Heart right ventricle (tissue), 16 donors: ENCODE measurements at regions not wholly inside any gene's neighbourhood (a gene's known extent, or its start where the extent isn't known, plus 50 kb on each side); places are given as distances from the start of the nearest gene placed in this dataset.

Experiments
- ATAC-seq, 8 donors: fragments of 200-7000 bp; cut with Tn5 transposase; one replicate each; pipeline ENCODE4 v1.9.1; 2020; ENCODE audit warnings: mild to moderate bottlenecking in 8 of 8, moderate library complexity in 8 of 8, moderate number of reproducible peaks in 1 of 8
- DNase-seq, 2 donors: peaks; one replicate each; pipeline ENCODE4 v3.0.0-alpha.2; 2020
- H3K27ac ChIP-seq, 10 donors: fragments of 200-600 bp; sonication (generic) in 2 of 10; one replicate each; pipeline versions ENCODE4 v1.5.0 to v1.8.0; 2020 to 2022; ENCODE audit warnings: mild to moderate bottlenecking in 3 of 10
- H3K27me3 ChIP-seq, 7 donors: fragments of 200-600 bp; one replicate each; pipeline ENCODE4 v1.8.0; 2021 to 2022; ENCODE audit warnings: mild to moderate bottlenecking in 2 of 7
- H3K36me3 ChIP-seq, 9 donors: fragments of 200-600 bp; sonication (generic) in 1 of 9; one replicate each; pipeline versions ENCODE4 v1.5.0 to v1.8.0; 2020 to 2022; ENCODE audit warnings: mild to moderate bottlenecking in 2 of 9
- H3K4me1 ChIP-seq, 9 donors: fragments of 200-600 bp; sonication (generic) in 1 of 9; one replicate each; pipeline versions ENCODE4 v1.5.0 to v1.8.0; 2020 to 2022; ENCODE audit warnings: mild to moderate bottlenecking in 4 of 9
- H3K4me3 ChIP-seq, 10 donors: fragments of 200-600 bp; sonication (generic) in 2 of 10; one replicate each; pipeline versions ENCODE4 v1.5.0 to v1.8.0; 2020 to 2022; ENCODE audit warnings: mild to moderate bottlenecking in 7 of 10, moderate library complexity in 2 of 10
- H3K9me3 ChIP-seq, 11 donors: fragments of 200-600 bp in 10 of 11; sonication (generic) in 2 of 11; one replicate each; pipeline versions ENCODE4 v1.5.0 to v1.8.0; 2013 to 2022; ENCODE audit warnings: mild to moderate bottlenecking in 2 of 11, control low read depth in 1 of 11, moderate library complexity in 1 of 11
- WGBS, 2 donors: extraction: QIAGEN DNeasy Blood & Tissue Kit; methylation state at CpG; one replicate each; pipeline ENCODE4 v1.1.7; 2013; ENCODE audit warnings: inconsistent platforms in 1 of 2; 5-methylcytosine and 5-hydroxymethylcytosine counted together
- intact Hi-C, 10 donors: fragments of 100-400 bp; cut with DNase I; formaldehyde crosslinking; loops; one replicate each; pipeline versions ENCODE4 v1.11.1 to v1.14.2; 2022
- TF ChIP-seq, protein P1 (sequence below), 9 donors: fragments of 200-600 bp; sonication (generic) in 2 of 9; IDR thresholded peaks; one replicate each; pipeline versions ENCODE4 v1.5.0 to v1.8.0; 2021 to 2022; ENCODE audit warnings: antibody characterized with exemption in 9 of 9, mild to moderate bottlenecking in 5 of 9, moderate library complexity in 1 of 9
- donor health status: Arrhythmogenic right ventricular cardiomyopathy.
- donor health status: ischemic (EF 13 %, LVEDD 7.1; RV severe dilation, severe dysfunction).
- donor health status: healthy with polysubstance abuse.
- donor health status: DM: no; HTN: yes; CAD: no.
- donor health status: DM: no; HTN: no; CAD: no.
- donor health status: ischemic (EF 25% LVEDD 6.9; RV normal size, moderate dysfunction).
- donor health status: ischemic (EF 25% LVEDD 5.7; RV mildly dilated, moderate dysfunction).
- donor health status: healthy.
- donor health status: DM: yes; HTN: yes; CAD: no.
- donor health status: Ischemic cardiomyopathy.
- donor health status: ischemic (EF 35%, LVEDD 5.7; RV mildly dilated, moderate dysfunction).
- donor health status: nonischemic (EF 11% LVEDD 7.7; RV severe dilation, severe dysfunction).
- donor health status: DM: yes; HTN: yes; CAD: no.
- donor health status: PGD.
- donor health status: ischemic (EF 29% LVEDD 5.4; RV normal size, mild dysfunction).
- donor health status: nonischemic (EF 23%, LVEDD 6.1; RV moderate dilation, normal function).

DNA sequence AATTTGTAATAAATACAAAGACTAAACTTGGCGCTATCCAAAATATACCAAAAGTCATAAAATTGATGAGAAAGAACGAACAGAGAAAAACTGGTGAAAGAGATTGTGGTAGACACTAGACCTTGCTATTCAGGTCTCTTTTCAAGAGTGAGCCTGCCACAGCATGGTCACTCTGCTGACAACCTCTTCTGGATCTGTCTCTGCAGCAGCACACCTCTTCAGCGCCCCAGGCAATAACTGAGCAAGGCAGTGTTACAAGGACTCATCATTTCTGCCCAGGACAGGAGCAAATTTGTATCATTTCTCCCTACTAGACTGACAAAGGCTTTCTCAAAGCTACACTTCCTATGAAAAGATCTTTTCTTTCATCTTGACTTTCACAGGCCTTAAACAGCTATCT lies 976.0 kb downstream of the DNAJB9 start:
- Histone ChIP-seq H3K9me3 (no peaks in the 10 kb centered on the region), H3K27me3 (no peaks in the 10 kb centered on the region), H3K4me3 (no peak overlapping the region), H3K4me1 (no peaks in the 10 kb centered on the region), H3K36me3 (no peaks in the 10 kb centered on the region), H3K27ac (no peak overlapping the region)
- 52 to 54% methylated on average over 3 of the region's 3 CpGs for WGBS, 2 donors
- TF ChIP-seq, protein P1, sequence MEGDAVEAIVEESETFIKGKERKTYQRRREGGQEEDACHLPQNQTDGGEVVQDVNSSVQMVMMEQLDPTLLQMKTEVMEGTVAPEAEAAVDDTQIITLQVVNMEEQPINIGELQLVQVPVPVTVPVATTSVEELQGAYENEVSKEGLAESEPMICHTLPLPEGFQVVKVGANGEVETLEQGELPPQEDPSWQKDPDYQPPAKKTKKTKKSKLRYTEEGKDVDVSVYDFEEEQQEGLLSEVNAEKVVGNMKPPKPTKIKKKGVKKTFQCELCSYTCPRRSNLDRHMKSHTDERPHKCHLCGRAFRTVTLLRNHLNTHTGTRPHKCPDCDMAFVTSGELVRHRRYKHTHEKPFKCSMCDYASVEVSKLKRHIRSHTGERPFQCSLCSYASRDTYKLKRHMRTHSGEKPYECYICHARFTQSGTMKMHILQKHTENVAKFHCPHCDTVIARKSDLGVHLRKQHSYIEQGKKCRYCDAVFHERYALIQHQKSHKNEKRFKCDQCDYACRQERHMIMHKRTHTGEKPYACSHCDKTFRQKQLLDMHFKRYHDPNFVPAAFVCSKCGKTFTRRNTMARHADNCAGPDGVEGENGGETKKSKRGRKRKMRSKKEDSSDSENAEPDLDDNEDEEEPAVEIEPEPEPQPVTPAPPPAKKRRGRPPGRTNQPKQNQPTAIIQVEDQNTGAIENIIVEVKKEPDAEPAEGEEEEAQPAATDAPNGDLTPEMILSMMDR (IDR thresholded peaks at IDR 0.05) = no peak
- intact Hi-C loops = no loop called here
- DNase-seq (no peak), ATAC-seq (no peak)

DNA sequence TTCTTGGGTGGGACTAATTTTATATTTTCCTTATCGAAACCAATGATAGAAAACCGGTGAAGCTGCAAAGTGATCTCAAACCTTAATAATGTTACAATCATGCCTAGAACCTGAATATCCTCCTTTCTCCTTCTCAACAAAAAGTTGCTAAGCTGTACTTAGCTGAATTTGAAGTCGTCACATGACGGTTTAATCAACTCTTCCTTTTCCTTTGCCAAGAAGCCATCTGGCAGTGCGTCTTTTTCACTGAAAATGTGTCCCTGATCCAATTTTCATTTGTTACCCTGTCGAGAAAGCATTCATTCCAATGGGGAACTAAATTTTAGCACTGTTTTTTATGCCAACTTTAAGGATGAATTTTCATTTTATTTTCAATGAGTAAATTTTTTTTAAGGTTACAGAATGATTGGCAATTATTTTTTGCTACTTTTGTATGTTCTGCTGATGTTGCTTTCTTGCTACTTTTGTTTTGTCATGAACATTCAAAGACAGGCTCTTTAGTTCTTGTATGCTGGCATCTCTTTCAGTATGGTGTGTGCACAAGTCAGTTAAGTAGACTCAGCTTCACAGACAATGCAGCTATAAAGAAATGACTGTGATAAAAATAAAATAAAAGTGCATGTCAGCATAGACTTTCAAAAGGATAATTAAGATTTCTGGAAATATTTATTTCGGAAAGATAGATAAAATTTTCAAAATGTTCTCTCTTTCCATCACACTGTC lies 980.0 kb downstream of the DNAJB9 start:
- Histone ChIP-seq H3K27me3 (no peaks in the 10 kb centered on the region), H3K4me3 (peak overlapping the region in 6 of 10 donors; percentile 7 to 25 (median 15)), H3K27ac (peak overlapping the region in 1 of 10 donors; percentile 2), H3K4me1 (no peaks in the 10 kb centered on the region), H3K9me3 (peaks cover 0 to 17% (median 0%) of the 10 kb centered on the region in 11 donors), H3K36me3 (no peaks in the 10 kb centered on the region)
- WGBS, 2 donors = 34 to 37% methylated on average over 7 of the region's 7 CpGs
- peak in 1 of 2 donors; percentile 7 for DNase-seq
- intact Hi-C loops = no loop called here
- TF ChIP-seq, protein P1 (IDR thresholded peaks at IDR 0.05) = no peak
- peak in 4 of 8 donors; percentile 37 to 74 (median 42) for ATAC-seq

DNA sequence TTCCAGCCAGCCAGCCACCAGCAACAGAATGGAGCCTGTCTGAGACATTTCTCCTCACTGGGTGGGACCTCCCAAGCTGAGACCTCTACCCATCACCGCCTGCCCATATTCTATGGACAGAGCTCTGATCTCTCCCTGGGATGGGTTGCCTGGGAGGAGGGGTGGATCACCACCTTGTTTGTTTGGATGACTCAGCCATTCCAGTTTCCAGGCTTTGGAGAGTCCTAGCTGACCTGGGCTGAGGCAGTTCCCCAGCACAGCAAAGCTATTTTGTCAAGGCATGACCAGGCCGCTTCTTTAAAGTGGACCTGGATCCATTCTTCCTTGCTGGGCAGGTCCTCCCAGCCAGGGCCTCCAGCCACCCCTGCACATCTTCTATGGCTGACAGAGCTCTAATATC lies 982.3 kb downstream of the DNAJB9 start:
- no peaks in the 10 kb centered on the region for H3K36me3 ChIP-seq
- H3K27me3 ChIP-seq = no peaks in the 10 kb centered on the region
- WGBS, 2 donors = 94 to 100% methylated on average over 2 of the region's 2 CpGs
- intact Hi-C loops = no loop called here
- H3K4me1 ChIP-seq = no peaks in the 10 kb centered on the region
- no peak overlapping the region for H3K27ac ChIP-seq
- H3K9me3 ChIP-seq = peaks cover 0 to 39% (median 0%) of the 10 kb centered on the region in 11 donors
- ATAC-seq (no peak), DNase-seq (no peak)
- H3K4me3 ChIP-seq = no peak overlapping the region
- TF ChIP-seq, protein P1 (IDR thresholded peaks at IDR 0.05) = no peak

DNA sequence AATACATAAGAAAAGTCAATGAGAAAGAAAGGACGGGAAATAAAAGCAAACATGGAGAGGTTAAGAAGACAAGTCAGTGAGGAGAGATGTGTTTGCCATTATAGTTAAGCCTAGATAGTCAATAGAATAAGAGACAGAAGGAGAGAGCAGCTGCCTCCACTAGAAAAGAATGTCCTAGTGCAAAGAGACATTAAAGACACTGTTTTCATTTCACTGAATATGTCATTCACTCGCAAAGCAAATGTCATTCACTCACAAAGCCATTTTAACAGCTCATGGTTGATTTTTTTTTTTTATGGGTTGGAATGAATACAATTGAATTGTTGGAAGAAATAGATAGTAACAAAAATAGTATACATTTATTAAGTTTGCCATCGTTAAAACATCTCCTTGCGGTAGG lies 1007.6 kb downstream of the DNAJB9 start:
- H3K27me3 ChIP-seq = no peaks in the 10 kb centered on the region
- ATAC-seq (no peak), DNase-seq (no peak)
- peaks cover 0 to 7% (median 0%) of the 10 kb centered on the region in 11 donors for H3K9me3 ChIP-seq
- intact Hi-C loops = no loop called here
- no peak overlapping the region for H3K27ac ChIP-seq
- no peaks in the 10 kb centered on the region for H3K36me3 ChIP-seq
- TF ChIP-seq, protein P1 (IDR thresholded peaks at IDR 0.05) = no peak
- WGBS, 2 donors = 68 to 87% methylated on average over 4 of the region's 4 CpGs
- H3K4me3 ChIP-seq = no peak overlapping the region
- no peaks in the 10 kb centered on the region for H3K4me1 ChIP-seq
